OCI-LY3 (cell line): ENCODE measurements at regions not wholly inside any gene's neighbourhood (a gene's known extent, or its start where the extent isn't known, plus 50 kb on each side); places are given as distances from the start of the nearest gene placed in this dataset.

ENCODE experiments used
- H2AFZ ChIP-seq: fragments of 200-600, 300-600 bp; shearing (Covaris generic); 2 replicates; pipeline ENCODE4 v1.6.0; 2014; ENCODE audit warnings: antibody characterized with exemption, low read depth, low read length
- H3K27ac ChIP-seq: fragments of 200-600, 300-600 bp; sonication (generic); 2 replicates; pipeline ENCODE4 v1.5.1; 2014; ENCODE audit warnings: mild to moderate bottlenecking, low read length, moderate library complexity, mixed read lengths
- H3K27me3 ChIP-seq: fragments of 200-600, 300-600 bp; sonication (generic); 2 replicates; pipeline ENCODE4 v1.6.1; 2014; ENCODE audit warnings: low read depth, low read length, mixed read lengths
- H3K36me3 ChIP-seq: fragments of 200-600, 300-600 bp; sonication (generic); replicated peaks from 2 replicates; pipeline ENCODE3; 2014; ENCODE audit warnings: low read depth, low read length, mixed read lengths
- H3K4me1 ChIP-seq: fragments of 300-600, 200-600 bp; sonication (generic); 2 replicates; pipeline ENCODE4 v1.6.1; 2014; ENCODE audit warnings: low read length, mixed read lengths
- H3K4me2 ChIP-seq: fragments of 200-600, 300-600 bp; sonication (generic); 2 replicates; pipeline ENCODE4 v1.6.1; 2014; ENCODE audit warnings: low read length, mixed read lengths
- H3K4me3 ChIP-seq: fragments of 300-600, 200-600 bp; sonication (generic); 2 replicates; pipeline ENCODE4 v1.5.1; 2014; ENCODE audit warnings: antibody characterized with exemption, mild to moderate bottlenecking, low read length, moderate library complexity
- H3K79me2 ChIP-seq: fragments of 300-600, 200-600 bp; shearing (Covaris generic); 2 replicates; pipeline ENCODE4 v1.6.1; 2014; ENCODE audit warnings: mild to moderate bottlenecking, low read length, mixed read lengths
- H3K9ac ChIP-seq: fragments of 300-600, 200-600 bp; shearing (Covaris generic); 2 replicates; pipeline ENCODE4 v1.6.0; 2014; ENCODE audit warnings: mild to moderate bottlenecking, low read length, moderate library complexity
- H3K9me3 ChIP-seq: fragments of 200-600, 300-600 bp; shearing (Covaris generic); 2 replicates; pipeline ENCODE4 v1.6.1; 2014; ENCODE audit warnings: low read length, mixed read lengths; ENCODE audit not compliant: insufficient read depth
- H4K20me1 ChIP-seq: fragments of 200-600, 300-600 bp; sonication (generic); 2 replicates; pipeline ENCODE4 v1.6.1; 2016; ENCODE audit warnings: low read length, mixed read lengths; ENCODE audit not compliant: insufficient read depth
- CTCF ChIP-seq: fragments of 200-600, 300-600 bp; sonication (generic); IDR thresholded peaks from 2 replicates; pipeline ENCODE4 v1.5.1; 2014; ENCODE audit warnings: antibody characterized with exemption, low read length, low read depth
- EZH2phosphoT487 ChIP-seq: fragments of 200-600 bp; shearing (Covaris generic); IDR thresholded peaks from 2 replicates; pipeline ENCODE4 v1.6.1; 2018; ENCODE audit warnings: antibody characterized with exemption, mixed run types, low read depth

GRCh38 chr5:89996335-89996734, 413.2 kb downstream of the CETN3 start:
- no peak overlapping the region for H3K4me3 ChIP-seq
- H3K27me3 ChIP-seq = no peaks in the 10 kb centered on the region
- TF ChIP-seq CTCF (no peak), EZH2phosphoT487 (no peak)

GRCh38 chr5:89994266-89994665, 415.3 kb downstream of the CETN3 start:
- Histone ChIP-seq H3K79me2 (no peaks in the 10 kb centered on the region), H3K27me3 (no peaks in the 10 kb centered on the region), H4K20me1 (no peaks in the 10 kb centered on the region), H3K4me3 (no peak overlapping the region), H3K9ac (no peak overlapping the region), H3K4me2 (no peak overlapping the region), H3K4me1 (no peaks in the 10 kb centered on the region), H3K36me3 (no peaks in the 10 kb centered on the region), H2AFZ (no peak overlapping the region), H3K27ac (no peak overlapping the region), H3K9me3 (no peaks in the 10 kb centered on the region)
- TF ChIP-seq EZH2phosphoT487 (no peak), CTCF (no peak)

More at GRCh38 chr5:89996335-89996734, 413.2 kb downstream of the CETN3 start:
- Histone ChIP-seq H3K4me2 (no peak overlapping the region), H4K20me1 (no peaks in the 10 kb centered on the region), H2AFZ (no peak overlapping the region), H3K9ac (no peak overlapping the region), H3K27ac (no peak overlapping the region), H3K79me2 (no peaks in the 10 kb centered on the region), H3K9me3 (no peaks in the 10 kb centered on the region), H3K36me3 (no peaks in the 10 kb centered on the region), H3K4me1 (no peaks in the 10 kb centered on the region)

- no peak overlapping the region for H2AFZ ChIP-seq
- H3K27ac ChIP-seq = no peak overlapping the region
- no peak overlapping the region for H3K4me3 ChIP-seq
- H3K27me3 ChIP-seq = no peaks in the 10 kb centered on the region
- TF ChIP-seq EZH2phosphoT487 (no peak), CTCF (no peak)
- no peaks in the 10 kb centered on the region for H3K4me1 ChIP-seq
- H3K4me2 ChIP-seq = no peak overlapping the region
- H3K9me3 ChIP-seq = no peaks in the 10 kb centered on the region
- H3K79me2 ChIP-seq = no peaks in the 10 kb centered on the region
- H4K20me1 ChIP-seq = no peaks in the 10 kb centered on the region
- H3K9ac ChIP-seq = no peak overlapping the region
- no peaks in the 10 kb centered on the region for H3K36me3 ChIP-seq
Observed at GRCh38 chr5:89992201-89992600, 417.4 kb downstream of the CETN3 start.

GRCh38 chr5:89991592-89991991, 418.0 kb downstream of the CETN3 start:
- no peak overlapping the region for H3K4me3 ChIP-seq
- TF ChIP-seq EZH2phosphoT487 = no peak
- no peak for TF ChIP-seq CTCF
- H3K27me3 ChIP-seq = no peaks in the 10 kb centered on the region
- H4K20me1 ChIP-seq = no peaks in the 10 kb centered on the region
- H3K4me2 ChIP-seq = no peak overlapping the region
- no peak overlapping the region for H3K9ac ChIP-seq
- no peaks in the 10 kb centered on the region for H3K4me1 ChIP-seq
- no peaks in the 10 kb centered on the region for H3K9me3 ChIP-seq
- no peak overlapping the region for H3K27ac ChIP-seq
- H3K36me3 ChIP-seq = no peaks in the 10 kb centered on the region
- no peak overlapping the region for H2AFZ ChIP-seq
- H3K79me2 ChIP-seq = no peaks in the 10 kb centered on the region
